HG02763 (cell line): ENCODE measurements at regions not wholly inside any gene's neighbourhood (a gene's known extent, or its start where the extent isn't known, plus 50 kb on each side); places are given as distances from the start of the nearest gene placed in this dataset.
"Not testable (repeated sequence)": the region's sequence is repeated elsewhere in the genome, so short reads cannot be mapped to it uniquely, and the experiment has no call there.

ENCODE experiments used
- ATAC-seq: cut with Tn5 transposase; IDR thresholded peaks from one replicate; pipeline ENCODE4 v1.9.1; 2021; ENCODE audit warnings: mild to moderate bottlenecking, moderate library complexity; ENCODE audit not compliant: unreplicated experiment

DNA sequence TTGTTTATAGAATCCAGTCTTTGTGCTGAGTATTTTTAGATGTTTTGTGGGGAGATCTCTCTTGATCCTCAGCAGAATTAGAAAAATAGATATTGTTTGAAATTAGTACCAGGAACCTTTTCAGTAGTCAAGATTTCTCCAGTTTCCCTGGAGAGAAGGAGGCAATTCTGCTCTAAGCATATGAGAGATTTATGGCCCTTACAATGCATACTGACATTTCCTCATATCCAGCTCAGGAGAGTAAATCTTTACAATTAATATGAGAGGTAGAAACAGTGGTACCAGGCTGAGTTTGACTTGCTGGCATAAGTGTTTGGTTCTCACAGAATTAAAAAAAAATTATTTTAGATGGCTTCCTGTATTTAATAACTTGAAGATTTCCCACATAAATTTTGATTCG lies 239.1 kb upstream of the SGO1 start:
- ATAC-seq = no peak

DNA sequence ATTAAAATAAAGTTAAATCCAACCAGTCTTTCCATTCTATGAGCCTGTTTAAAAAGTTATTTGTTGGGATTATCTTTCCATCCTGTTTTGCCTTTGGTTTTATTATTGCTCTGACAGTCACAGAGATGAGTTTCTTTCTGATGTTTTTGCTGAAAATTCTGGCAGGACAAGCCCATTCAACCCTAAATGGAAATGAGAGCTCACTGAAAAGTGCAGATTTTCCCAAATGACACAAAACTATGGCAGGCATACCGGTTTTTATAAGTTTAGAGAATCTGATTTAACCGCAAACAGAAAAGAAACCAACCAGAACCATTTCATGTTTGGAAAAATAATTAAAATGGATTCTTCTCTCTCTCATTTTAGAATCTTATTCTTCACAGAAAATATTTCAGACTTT lies 238.1 kb upstream of the SGO1 start:
- no peak for ATAC-seq

DNA sequence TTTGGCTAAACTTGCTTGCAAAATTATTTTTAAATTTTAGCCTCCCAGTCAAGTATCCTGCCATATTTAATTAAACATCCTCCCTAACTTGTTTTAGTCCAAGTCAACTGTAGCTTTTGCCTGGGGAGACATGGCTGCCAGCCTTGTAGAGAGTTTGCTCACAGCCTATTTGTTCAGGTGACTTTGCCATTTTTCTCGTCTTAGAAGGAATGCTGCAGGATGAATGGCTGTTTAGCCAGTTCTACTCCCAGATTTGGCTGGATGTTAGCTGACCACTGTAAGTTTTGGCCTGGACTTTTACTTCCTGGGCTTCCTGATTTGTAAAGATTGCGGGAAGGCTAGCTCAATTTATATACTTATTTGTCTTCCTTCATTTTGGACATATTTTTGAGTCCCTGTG lies 236.4 kb upstream of the SGO1 start:
- ATAC-seq = no peak

DNA sequence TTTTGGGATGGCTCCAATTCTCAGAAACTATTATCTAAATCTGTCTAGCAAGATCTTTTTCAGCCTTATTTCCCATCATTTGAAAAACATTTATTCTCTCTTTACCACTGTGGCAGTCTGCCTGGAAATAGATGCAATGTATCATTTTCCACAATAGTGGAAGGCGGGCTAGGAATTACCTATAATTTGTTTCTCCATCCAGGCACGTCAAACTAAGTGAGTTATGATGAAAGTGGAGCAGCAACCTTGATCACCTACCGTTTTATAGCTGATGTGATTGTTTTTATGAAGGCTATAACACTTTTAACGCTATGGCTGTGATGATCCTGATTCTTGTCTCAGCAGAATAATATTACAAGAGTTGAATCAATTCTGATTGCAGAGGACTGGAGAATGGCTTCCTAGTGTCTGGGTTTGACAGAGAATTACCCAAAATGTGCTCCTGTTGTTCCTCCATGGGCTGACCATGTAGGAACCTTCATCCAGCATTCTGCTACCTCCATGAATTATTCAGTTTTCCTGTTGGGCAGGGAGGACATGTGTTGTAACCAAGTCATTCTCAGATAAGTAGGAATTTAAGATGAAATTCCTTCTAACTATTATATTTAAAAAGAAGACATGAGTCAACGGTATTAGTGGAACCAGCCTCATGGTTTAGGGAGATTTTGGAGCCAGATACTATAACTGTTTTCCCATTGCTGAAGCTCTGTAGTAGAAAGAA lies 231.5 kb upstream of the SGO1 start:
- no peak for ATAC-seq

DNA sequence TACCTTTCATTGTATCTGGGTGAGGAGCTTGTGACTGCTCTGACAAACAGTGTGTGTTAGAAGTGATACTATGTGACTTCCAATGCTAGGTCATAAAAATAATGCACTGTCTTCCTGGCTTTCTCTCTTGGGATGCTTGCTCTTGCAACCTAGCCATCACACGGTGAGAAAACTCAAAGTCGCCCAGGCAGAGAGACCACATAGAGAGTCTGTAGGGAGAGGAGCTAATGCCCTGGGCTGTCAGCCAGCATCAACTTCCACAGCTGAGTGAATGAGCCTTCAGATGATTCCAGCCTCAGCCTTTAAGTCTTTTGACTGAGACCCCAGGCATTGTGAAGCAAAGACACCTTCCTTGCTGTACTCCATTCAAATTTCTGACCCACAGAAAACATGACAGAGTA lies 220.6 kb upstream of the SGO1 start:
- no peak for ATAC-seq

DNA sequence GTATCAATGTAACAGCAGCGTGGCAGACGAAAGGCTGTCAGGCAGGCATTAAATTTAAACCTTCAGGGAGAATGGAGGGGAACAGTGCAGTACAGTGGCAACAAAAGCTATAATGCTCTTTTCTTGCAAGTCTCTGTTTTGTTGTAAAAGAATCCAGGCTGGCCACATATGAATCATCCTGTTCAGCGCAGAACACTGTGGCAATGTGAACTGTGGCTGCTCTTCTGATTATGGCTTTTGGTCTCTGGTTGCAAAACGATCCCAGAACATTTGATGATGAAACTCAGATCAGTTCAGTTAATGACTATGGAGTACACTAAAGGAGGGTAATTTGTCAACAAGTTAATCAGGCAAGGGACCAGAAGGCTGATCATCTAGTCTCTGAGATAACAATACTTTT lies 219.7 kb upstream of the SGO1 start:
- ATAC-seq = no peak

DNA sequence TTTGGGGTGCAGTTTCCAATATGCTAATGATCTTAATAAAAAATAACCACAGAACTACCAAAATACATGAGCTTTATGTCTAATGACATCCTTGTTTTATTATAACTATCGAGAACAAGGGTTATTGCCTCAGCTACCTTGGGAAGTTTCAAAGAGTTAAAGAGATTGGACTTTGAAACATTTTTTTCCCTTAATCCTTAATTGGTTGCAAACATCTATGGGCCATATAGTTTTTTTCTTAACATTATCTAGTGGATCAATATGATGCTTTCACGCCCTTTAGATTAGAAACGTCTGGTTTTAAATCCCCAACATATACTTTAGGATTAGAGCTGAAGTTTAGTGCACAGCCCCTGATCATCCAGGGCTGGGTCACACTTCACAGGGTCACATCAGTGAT lies 219.2 kb upstream of the SGO1 start:
- no peak for ATAC-seq

DNA sequence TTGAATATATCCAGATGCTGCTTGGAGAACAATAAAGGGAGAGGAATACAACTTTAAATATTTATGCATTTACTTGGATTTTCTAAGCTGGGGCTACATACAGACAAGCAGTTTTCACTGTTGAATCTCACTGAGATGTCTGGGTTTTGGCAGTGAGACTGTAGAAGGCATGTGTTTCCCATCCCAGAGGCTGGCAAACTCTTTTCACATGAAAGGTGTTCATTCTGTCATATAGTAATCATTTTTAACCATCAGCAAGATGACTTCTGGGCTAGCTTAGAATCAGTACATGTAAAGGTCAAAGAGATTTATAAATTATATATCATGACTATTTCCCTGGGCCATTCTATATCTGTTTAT lies 218.7 kb upstream of the SGO1 start:
- ATAC-seq = no peak

DNA sequence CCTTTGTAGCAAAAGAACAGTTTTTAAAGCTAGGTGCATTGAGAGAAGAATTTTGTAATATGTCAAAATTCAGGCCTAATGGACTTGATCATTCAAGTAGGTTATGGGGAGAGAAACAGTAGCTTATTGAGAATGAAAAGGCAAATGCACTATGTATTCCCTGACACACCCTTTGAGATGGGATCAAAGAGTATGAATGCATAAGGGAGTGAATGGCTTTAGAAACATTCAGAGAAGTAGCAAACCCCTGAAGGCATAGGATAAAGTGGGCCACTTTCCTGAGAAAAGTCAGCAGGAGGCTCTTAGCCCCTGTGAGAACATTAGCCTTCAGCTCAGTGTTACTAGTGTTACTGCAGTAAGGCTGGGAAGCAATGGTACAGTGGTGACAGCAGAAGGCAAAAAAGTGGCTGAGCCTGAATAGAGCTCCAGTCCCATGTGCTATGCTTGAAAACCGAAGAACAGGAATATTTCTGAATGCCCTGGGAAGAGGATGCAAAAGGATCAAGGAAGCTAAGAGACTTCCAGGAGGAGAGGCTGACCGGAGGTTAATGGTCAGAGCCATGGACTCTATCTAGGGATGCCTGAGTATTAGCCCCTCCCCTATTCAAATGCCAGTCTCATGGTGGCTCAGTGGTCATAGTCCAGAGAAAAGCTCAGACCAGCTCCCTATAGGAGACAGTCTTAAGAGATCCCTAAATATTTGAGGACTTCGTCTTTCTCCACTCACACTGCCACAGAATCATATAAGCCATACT lies 218.2 kb upstream of the SGO1 start:
- ATAC-seq = no peak

DNA sequence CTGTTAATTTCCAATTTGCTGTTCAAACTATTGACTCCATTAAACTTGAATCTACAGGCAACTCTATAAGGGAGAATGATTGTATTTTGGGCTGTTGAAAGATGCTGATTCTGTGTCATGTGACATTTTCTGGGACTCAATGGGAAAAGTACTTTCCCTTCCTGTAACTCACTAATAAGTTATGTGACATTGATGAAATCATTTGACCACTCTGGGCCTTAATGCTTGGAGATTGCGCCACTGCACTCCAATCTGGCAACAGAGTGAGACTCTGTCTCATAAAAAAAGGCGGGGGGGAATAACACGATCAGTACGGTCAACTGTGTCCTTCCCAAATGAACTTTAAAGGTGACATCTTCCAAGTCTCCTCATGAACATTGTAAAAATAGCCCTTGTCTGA lies 215.2 kb upstream of the SGO1 start:
- no peak for ATAC-seq

DNA sequence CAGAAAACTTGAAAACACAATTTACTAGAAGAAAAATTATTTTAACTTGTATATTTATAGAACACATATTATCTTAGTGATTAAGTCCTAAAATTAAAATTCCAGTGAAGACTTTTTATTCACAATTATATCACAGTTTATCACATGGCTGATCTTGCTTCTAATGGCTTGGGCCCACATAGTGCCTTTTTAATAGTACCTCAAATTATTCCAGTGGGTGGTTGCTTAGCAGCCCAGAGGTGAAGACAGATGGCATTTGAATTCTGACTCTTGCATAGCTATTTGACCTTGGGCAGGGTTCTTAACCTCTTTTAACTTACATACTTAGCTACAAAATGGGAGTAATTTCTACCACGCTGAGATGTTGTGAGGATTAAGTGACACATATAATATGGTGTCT lies 214.7 kb upstream of the SGO1 start:
- no peak for ATAC-seq

DNA sequence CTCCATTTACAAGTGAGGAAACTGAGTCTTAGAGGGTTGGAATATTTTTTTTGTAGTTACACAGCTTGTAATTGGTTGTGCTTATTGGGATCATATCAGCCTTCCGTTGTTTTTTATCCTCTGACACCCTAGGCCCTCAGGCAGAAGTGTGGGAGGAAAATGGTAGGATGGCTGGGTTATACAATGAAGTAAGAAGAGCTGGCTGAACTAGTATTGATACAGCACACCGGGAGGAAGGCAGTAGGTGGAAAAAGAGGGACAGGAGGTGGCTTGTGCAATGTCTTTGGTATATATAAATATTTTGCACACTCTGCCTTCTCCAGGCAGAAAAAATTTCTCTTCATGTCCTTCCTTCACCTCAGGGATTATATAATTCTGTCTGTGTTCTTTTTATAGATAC lies 214.3 kb upstream of the SGO1 start:
- ATAC-seq = no peak

DNA sequence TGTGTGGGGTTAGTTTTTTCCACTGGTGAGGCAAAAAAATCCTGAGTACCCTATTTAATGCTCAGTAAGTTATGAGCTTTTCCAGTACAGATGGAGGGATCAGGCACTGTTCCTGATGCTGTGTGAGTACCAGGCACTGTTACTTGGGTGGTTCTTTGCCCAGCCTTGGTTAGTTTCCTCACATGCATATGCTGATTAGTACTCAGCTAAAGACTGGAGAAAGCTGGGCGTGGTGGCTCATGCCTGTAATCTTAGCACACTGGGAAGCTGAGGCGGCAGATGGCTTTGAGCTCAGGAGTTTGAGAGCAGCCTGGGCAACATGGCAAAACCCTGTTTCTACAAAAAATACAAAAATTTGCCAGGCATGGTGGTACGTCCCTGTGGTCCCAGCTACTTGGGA lies 210.3 kb upstream of the SGO1 start:
- no peak for ATAC-seq

DNA sequence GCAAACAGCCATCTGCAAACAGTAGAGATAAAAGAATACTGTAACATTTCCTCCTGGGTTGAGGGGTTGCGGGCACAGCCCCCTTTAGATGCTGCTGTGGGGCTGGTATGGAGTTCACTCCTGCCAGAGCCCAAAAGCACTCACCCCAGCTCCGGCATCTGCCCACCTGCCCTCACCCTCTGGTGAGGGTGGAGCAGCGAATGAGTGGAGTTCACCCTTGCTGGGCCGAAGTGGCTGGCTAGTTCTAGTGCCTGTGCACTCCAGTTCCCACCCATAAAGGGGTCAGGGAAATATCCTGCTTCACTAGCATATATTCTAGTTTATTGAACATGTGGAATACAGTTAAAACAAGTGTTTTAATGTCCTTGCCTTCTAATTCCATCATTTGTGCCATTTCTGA lies 209.7 kb upstream of the SGO1 start:
- ATAC-seq = no peak

DNA sequence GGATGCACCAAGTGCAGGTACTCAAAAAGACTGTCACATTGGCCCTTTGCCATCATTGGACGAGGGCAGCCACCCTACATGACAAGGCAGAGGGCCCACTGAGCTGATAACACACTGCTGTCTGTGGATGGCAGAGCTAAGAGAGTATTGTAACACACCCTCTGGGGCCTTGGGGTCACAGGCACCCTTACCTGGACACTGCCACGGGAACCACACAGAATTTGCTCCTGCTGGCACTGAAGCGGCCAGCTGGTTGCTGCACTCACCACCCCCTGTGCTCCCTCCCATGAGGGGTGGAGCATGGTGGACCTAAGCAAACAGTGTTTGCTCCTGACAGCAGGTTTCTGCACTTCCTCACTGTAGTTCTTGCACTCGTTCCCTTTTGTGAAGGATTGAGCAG lies 208.2 kb upstream of the SGO1 start:
- ATAC-seq = no peak

DNA sequence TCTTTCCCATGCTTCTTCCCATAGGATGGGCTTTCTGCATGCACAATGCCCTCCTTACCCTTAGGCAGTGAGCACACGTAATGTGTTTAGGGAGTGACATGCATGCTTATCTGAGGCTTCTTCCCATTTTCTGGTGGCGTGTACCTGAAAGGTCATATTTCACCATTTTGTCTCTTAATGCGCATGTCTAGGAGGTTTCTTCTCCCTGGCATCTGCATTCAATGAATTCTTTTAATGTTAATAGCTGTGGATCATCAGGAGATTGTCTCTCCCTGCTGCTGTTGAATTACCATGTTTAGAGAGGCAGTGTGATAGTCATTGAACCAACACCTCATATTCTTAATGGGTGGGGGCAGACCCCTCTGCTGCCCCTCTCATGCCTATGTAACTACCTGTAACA lies 205.6 kb upstream of the SGO1 start:
- no peak for ATAC-seq

DNA sequence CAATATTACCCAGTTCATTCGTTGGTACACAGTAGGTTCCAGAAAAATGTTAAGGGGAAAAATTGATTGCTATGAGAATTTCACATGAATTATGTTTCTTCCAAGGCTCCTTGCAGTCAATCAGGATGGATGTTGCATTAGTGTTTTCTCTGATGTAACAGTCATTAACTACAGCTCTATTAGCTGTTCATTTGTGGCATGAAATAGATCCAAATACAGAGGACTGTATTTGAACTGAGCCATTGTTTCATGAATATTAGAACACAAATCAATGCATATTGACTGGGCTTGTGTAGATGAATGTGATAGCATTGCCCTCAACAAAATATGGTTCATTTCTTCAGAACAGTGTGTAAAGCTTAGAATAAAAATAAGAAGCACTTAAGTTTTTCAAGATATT lies 203.0 kb upstream of the SGO1 start:
- no peak for ATAC-seq

DNA sequence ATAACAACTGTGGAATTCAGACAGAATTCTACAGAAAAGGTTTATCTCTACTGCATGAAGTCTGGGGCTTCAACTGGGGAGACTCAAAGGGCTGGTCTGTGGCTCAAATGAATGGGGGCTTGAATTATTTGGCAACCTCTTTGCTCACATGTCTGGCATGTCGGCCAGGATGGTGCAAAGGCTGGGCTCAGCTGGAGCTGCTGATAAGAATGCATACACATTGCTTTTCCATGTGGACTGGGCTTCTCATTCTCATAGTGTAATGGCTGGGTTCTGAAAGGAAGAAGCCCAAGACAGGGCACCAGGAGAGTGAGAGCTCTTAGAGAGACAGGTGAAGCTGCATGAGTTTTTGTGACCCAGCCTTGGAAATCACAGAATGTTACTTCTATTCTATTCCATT lies 194.3 kb upstream of the SGO1 start:
- no peak for ATAC-seq

DNA sequence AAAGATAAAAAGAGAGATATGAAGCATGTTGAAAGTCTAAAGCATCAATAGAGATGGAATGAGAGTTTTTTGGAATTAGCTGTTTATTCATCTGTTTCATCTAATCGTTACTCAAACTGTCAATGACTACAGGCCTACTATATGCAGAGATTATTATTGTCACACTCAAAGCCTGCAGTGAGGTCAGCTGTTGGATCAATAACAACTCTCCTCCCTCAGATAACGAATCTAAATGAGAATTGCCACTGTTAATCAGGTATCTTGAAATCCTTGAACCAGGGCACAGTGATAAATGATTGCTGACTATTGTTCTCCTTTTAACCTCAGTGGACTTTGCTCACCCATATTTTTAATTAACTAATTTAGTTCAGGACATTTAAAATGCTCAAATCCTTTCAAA lies 192.3 kb upstream of the SGO1 start:
- no peak for ATAC-seq

DNA sequence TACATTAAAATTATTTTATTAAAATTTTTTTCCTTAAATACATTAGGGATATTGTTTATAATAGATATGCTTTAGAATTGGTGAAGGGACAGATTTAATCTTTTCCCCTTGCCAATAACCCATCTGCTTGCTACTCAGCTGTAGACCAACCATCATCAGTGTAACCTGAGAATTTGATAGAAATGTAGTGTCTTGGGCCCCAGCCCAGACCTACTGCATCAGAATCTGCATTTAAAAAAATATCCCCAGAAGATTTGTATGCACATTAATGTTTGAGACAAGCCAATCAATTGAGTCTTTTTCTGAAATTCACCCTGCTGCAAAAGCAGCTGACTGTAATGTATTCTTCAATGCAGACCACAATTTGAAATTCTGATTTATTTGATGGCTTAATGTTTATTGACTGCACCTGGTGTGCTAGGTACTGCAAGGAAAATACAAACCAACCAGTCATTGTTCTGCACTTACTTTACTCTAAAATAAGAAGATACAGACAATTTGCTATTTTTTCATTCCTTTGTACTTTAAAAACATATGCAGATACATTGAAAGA lies 190.7 kb upstream of the SGO1 start:
- ATAC-seq = no peak

DNA sequence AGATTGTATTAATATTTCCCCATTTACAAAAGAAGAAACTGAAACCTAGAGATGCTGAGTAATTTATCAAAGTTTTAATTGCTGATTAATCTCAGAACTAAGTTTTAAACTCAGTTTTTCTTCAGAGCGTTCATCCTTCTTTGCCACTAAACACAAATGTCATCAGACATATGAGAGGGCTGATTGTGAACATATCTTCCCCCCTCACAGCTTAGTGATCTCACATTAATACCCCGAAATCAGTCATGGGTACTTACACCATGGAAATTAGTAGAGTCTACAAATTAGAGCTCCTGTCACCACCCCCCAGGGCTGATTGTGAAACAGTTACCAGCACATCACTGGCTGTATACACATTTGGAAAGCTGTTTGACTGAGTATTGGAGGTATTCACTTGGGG lies 189.3 kb upstream of the SGO1 start:
- ATAC-seq = no peak

DNA sequence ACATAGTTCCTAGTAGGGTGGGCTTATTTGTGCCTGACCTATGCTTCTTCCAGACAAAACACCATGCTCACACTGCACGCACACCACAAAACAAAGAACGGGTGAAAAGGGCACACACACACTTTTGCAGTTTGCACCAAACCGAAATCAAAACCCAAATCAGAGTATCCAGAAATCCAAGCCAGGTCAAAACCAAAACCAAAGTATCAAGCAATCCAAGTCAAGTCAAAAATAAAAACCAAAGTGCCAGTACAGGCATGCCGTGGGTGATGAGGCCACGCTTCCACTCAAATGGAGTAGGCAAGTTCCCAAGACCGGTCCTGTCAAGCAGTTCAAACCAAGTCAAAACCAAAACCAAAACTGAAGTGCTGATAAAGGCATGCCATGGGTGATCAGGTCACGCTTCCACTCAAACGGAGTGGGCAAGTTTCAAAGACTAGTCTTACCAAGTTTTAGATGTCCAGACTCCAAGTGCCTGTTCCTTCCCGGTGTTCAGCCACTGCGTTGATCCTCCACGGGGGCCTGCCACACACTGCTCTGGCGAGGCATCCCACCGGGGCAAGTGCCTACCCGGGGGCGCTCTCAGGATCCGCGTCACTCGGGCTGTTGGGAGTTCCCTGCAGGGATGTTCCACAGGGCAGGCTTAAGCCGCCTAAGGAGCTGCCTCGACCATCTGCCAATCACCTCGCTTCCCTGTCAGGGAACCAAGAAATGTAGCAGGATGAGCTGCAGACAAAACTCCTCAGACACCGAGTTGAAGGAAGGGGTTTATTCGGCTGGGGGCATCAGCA lies 184.5 kb upstream of the SGO1 start:
- not testable (repeated sequence) for ATAC-seq
